ENCODE measurements at regions not wholly inside any gene's neighbourhood (a gene's known extent, or its start where the extent isn't known, plus 50 kb on each side); places are given as distances from the start of the nearest gene placed in this dataset.
A peak's percentile ranks its signal among the peaks of the same experiment; 100 is the strongest.

DNA sequence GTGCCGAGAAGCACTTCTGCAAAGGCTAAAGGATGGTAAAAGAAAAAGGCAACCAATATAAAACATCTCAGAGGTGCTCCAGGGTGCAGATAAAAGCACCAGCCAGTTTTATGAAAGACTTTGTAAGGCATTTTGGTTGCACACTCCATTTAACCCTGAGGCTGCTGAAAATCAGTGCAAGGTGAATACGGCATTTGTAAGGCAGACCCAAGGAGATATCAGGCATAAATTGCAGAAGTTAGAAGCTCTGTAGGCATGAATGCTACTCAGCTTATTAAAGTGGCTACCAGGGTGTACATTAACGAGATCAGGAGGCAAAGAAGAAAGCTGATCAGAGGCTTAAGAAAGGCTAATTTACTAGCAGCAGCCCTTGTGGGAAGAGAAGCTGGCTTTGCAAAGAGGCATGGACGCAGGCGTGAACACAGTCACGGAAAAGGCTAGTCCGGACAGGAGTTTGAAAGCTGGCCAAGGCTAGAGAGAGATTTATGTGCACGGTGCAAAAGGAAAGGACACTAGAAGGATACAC lies 99.6 kb downstream of the ZNF429 start:
- peak overlapping the region; percentile 13; the same call in 1 of the 2 replicates for H2BK12ac ChIP-seq (ENCODE audit: low read depth, low read length)
- H3K79me2 ChIP-seq (ENCODE audit: control insufficient read depth in 1 of 2, insufficient read depth in 2 of 2, low read length in 2 of 2), result no peaks in the 10 kb centered on the region
- H4K91ac ChIP-seq (replicated peaks; ENCODE audit: insufficient read length, low read length), result no peak overlapping the region
- peak overlapping the region; percentile 87 for H2BK120ac ChIP-seq (replicated peaks; ENCODE audit: low read depth, low read length)
- H2AFZ ChIP-seq (ENCODE audit: low read length), result no peak overlapping the region
- no peak overlapping the region for H3K23ac ChIP-seq (ENCODE audit: insufficient read length)
- CTCF ChIA-PET (ENCODE audit: partially characterized antibody), result interaction anchor here (1.2 to 1.7 kb wide), 3 partner anchors 20 to 163 kb away, joined by 3 to 6 read pairs (median 4); partner anchors contain the start of gene ZNF100
- H4K20me1 ChIP-seq (replicated peaks in 1 of 2; ENCODE audit: control insufficient read depth in 1 of 2, insufficient read depth in 2 of 2, low read length in 2 of 2), result no peaks in the 10 kb centered on the region
- no peaks in the 10 kb centered on the region for H3K36me3 ChIP-seq (ENCODE audit: control insufficient read depth in 2 of 4, insufficient read depth in 4 of 4, low read length in 3 of 4)
- H2BK15ac ChIP-seq (ENCODE audit: low read length), result no peak overlapping the region
- peak overlapping the region; percentile 58 to 64 for H3K4me2 ChIP-seq (ENCODE audit: insufficient read depth in 1 of 2, low read depth in 2 of 2, low read length in 2 of 2)
- no peak overlapping the region for H4K8ac ChIP-seq (ENCODE audit: extremely low read depth, insufficient read depth, low read length)
- peak overlapping the region; percentile 1; the same call in 1 of the 2 replicates for H3K27ac ChIP-seq (ENCODE audit: low read depth, low read length)
- peak overlapping the region; percentile 68; the same call in 1 of the 2 replicates for H3K18ac ChIP-seq (ENCODE audit: extremely low read depth, low read length)
- no peak for DNase-seq (ENCODE audit: low read depth in 1 of 2, low spot score in 2 of 2)
- 74% methylated on average over 8 of the region's 8 CpGs; no CpG with 5 or more reads in 1 of the 2 experiments for WGBS, 2 experiments (ENCODE audit: extremely low coverage in 1 of 2, insufficient coverage in 1 of 2, insufficient read length in 1 of 2, insufficient replicate concordance in 2 of 2, low coverage in 1 of 2, low lambda C conversion rate in 2 of 2, missing lambda C conversion rate in 1 of 2)
- H4K5ac ChIP-seq (ENCODE audit: insufficient read length, low read depth, low read length), result peak overlapping the region; percentile 55
- H3K79me1 ChIP-seq (ENCODE audit: low read depth, low read length), result no peaks in the 10 kb centered on the region
- H3K56ac ChIP-seq (replicated peaks; ENCODE audit: insufficient read length, low read depth, low read length), result no peak overlapping the region
- H2BK20ac ChIP-seq (ENCODE audit: low read length), result peak overlapping the region; percentile 40; the same call in 1 of the 2 replicates
- H3K9ac ChIP-seq (replicated peaks in 1 of 4; ENCODE audit: extremely low read depth in 1 of 4, low read depth in 3 of 4, low read length in 3 of 4), result no peak overlapping the region
- H2BK5ac ChIP-seq (ENCODE audit: low read depth, low read length), result no peak overlapping the region
- no peak overlapping the region for H3K4ac ChIP-seq (replicated peaks; ENCODE audit: insufficient read length, low read depth, low read length)
- no peaks in the 10 kb centered on the region for H3K9me3 ChIP-seq (ENCODE audit: insufficient read depth in 2 of 2, low read depth in 1 of 2, low read length in 1 of 2)
- peak overlapping the region in 2 of 4 experiments; percentile 8 to 31; a peak in 2 of 8 replicates for H3K4me3 ChIP-seq (ENCODE audit: extremely low read depth in 1 of 4, insufficient read depth in 2 of 4, low read depth in 3 of 4, low read length in 4 of 4)
- H3K14ac ChIP-seq (ENCODE audit: insufficient read length), result no peak overlapping the region
- H2AK5ac ChIP-seq (ENCODE audit: low read depth, low read length), result no peak overlapping the region
- no peaks in the 10 kb centered on the region for H3K27me3 ChIP-seq (replicated peaks in 1 of 4; ENCODE audit: control insufficient read depth in 3 of 4, extremely low read depth in 1 of 4, insufficient read depth in 3 of 4, low read length in 3 of 4)
- H3K4me1 ChIP-seq (replicated peaks in 1 of 4; ENCODE audit: control insufficient read depth in 3 of 4, insufficient read depth in 4 of 4, low read length in 3 of 4), result peaks cover 17 to 26% (median 22%) of the 10 kb centered on the region in 4 experiments
- 0 out of 2 replicates have a peak, but pooled peaks cover 3% of the 10 kb centered on the region for H3K23me2 ChIP-seq (ENCODE audit: low read depth, low read length)
- FAIRE-seq, result no peak
- POLR2A ChIA-PET (ENCODE audit: partially characterized antibody), result interaction anchor here (0.7 to 2.8 kb wide), 12 partner anchors 12 to 247 kb away, joined by 3 to 12 read pairs (median 3); partner anchors contain the start of gene ZNF429
- TF ChIP-seq POLR2AphosphoS5 (IDR thresholded peaks at IDR 0.05; ENCODE audit: low read depth, low read length), result no peak
- no peak for TF ChIP-seq GTF2F1 (IDR thresholded peaks at IDR 0.05; ENCODE audit: borderline replicate concordance, low read depth, low read length)
- no peak for TF ChIP-seq SP1 (IDR thresholded peaks at IDR 0.05; ENCODE audit: low read depth, low read length)
- no peak for TF ChIP-seq SUZ12 (IDR thresholded peaks at IDR 0.05; ENCODE audit: low read length)
- TF ChIP-seq CTBP2 (IDR thresholded peaks at IDR 0.05; ENCODE audit: borderline replicate concordance, insufficient read depth, insufficient read length, low read length), result no peak
- TF ChIP-seq, protein P1, sequence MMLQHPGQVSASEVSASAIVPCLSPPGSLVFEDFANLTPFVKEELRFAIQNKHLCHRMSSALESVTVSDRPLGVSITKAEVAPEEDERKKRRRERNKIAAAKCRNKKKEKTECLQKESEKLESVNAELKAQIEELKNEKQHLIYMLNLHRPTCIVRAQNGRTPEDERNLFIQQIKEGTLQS (IDR thresholded peaks at IDR 0.05; ENCODE audit: insufficient read depth, low read depth, low read length), result no peak
- no peak for TF ChIP-seq KDM4A (IDR thresholded peaks at IDR 0.05; ENCODE audit: low read depth, low read length, severe bottlenecking)
- TF ChIP-seq, protein P2, sequence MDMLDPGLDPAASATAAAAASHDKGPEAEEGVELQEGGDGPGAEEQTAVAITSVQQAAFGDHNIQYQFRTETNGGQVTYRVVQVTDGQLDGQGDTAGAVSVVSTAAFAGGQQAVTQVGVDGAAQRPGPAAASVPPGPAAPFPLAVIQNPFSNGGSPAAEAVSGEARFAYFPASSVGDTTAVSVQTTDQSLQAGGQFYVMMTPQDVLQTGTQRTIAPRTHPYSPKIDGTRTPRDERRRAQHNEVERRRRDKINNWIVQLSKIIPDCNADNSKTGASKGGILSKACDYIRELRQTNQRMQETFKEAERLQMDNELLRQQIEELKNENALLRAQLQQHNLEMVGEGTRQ (IDR thresholded peaks at IDR 0.05; ENCODE audit: low read length), result no peak
- TF ChIP-seq RXRA (IDR thresholded peaks at IDR 0.05; ENCODE audit: insufficient read depth, low read depth, low read length), result no peak
- TF ChIP-seq TAF7 (optimal IDR thresholded peaks at IDR 0.05; ENCODE audit: borderline replicate concordance, low read depth, low read length), result no peak
- TF ChIP-seq BCL11A (IDR thresholded peaks at IDR 0.05; ENCODE audit: low read depth in 2 of 2, low read length in 2 of 2), result no peak
